Left lung (tissue), 4 donors: ENCODE measurements at regions not wholly inside any gene's neighbourhood (a gene's known extent, or its start where the extent isn't known, plus 50 kb on each side); places are given as distances from the start of the nearest gene placed in this dataset.

ENCODE experiments used
- ATAC-seq: fragments of 200-7000 bp; cut with Tn5 transposase; one replicate; pipeline ENCODE4 v1.9.1; 2020; ENCODE audit warnings: moderate library complexity
- DNase-seq, 4 donors: peaks; one replicate each; pipeline ENCODE4 v3.0.0-alpha.2; 2013 to 2020
- H3K27ac ChIP-seq, 2 donors: fragments of 200-600 bp; sonication (generic) in 1 of 2; one replicate each; pipeline versions ENCODE4 v1.5.0 to v1.8.0; 2020 to 2021
- H3K27me3 ChIP-seq, 2 donors: fragments of 200-600 bp; sonication (generic) in 1 of 2; one replicate each; pipeline versions ENCODE4 v1.5.0 to v1.8.0; 2020 to 2021
- H3K36me3 ChIP-seq, 2 donors: fragments of 200-600 bp; sonication (generic) in 1 of 2; one replicate each; pipeline versions ENCODE4 v1.5.0 to v1.8.0; 2020 to 2021
- H3K4me1 ChIP-seq, 2 donors: fragments of 200-600 bp; one replicate each; pipeline ENCODE4 v1.8.0; 2021
- H3K4me3 ChIP-seq, 2 donors: fragments of 200-600 bp; sonication (generic) in 1 of 2; one replicate each; pipeline versions ENCODE4 v1.5.0 to v1.8.0; 2020 to 2021; ENCODE audit warnings: mild to moderate bottlenecking in 1 of 2
- H3K9me3 ChIP-seq, 2 donors: fragments of 200-600 bp; sonication (generic) in 1 of 2; one replicate each; pipeline versions ENCODE4 v1.5.0 to v1.8.0; 2020 to 2021
- CTCF ChIP-seq, 2 donors: fragments of 200-600 bp; sonication (generic) in 1 of 2; IDR thresholded peaks; one replicate each; pipeline versions ENCODE4 v1.5.0 to v1.8.0; 2021; ENCODE audit warnings: antibody characterized with exemption in 2 of 2
- intact Hi-C, 2 donors: fragments of 100-400 bp; cut with DNase I; formaldehyde crosslinking; loops; one replicate each; pipeline versions ENCODE4 v1.11.2 to v1.14.2; 2022
- donor health status: DM: no; HTN: yes; CAD: no.
- donor health status: DM: no; HTN: no; CAD: no.

- Histone ChIP-seq H3K36me3 (no peaks in the 10 kb centered on the region), H3K27me3 (no peaks in the 10 kb centered on the region), H3K4me3 (no peak overlapping the region), H3K9me3 (no peaks in the 10 kb centered on the region), H3K4me1 (no peaks in the 10 kb centered on the region), H3K27ac (no peak overlapping the region)
- ATAC-seq (no peak), DNase-seq (no peak)
- TF ChIP-seq CTCF (IDR thresholded peaks at IDR 0.05) = no peak
- intact Hi-C loops = no loop called here
Measured at GRCh38 chr20:57890202-57890800, 180.5 kb upstream of the PMEPA1 start.

GRCh38 chr20:57888591-57888990 is 178.8 kb upstream of the PMEPA1 start:
- intact Hi-C loops = no loop called here
- no peak for TF ChIP-seq CTCF (IDR thresholded peaks at IDR 0.05)

GRCh38 chr20:57884956-57885355 is 175.1 kb upstream of the PMEPA1 start:
- Histone ChIP-seq H3K27ac (no peak overlapping the region), H3K9me3 (no peaks in the 10 kb centered on the region), H3K27me3 (no peaks in the 10 kb centered on the region), H3K4me1 (no peaks in the 10 kb centered on the region), H3K36me3 (no peaks in the 10 kb centered on the region), H3K4me3 (no peak overlapping the region)
- DNase-seq (no peak), ATAC-seq (no peak)
- intact Hi-C loops = no loop called here
- TF ChIP-seq CTCF (IDR thresholded peaks at IDR 0.05) = no peak

More at GRCh38 chr20:57888591-57888990, 178.8 kb upstream of the PMEPA1 start:
- Histone ChIP-seq H3K27me3 (no peaks in the 10 kb centered on the region), H3K4me1 (no peaks in the 10 kb centered on the region), H3K27ac (no peak overlapping the region), H3K36me3 (no peaks in the 10 kb centered on the region), H3K9me3 (no peaks in the 10 kb centered on the region), H3K4me3 (no peak overlapping the region)
- no peak for DNase-seq
- no peak for ATAC-seq

GRCh38 chr20:57883761-57884160 is 173.9 kb upstream of the PMEPA1 start:
- intact Hi-C loops = no loop called here

GRCh38 chr20:57883224-57883623 is 173.4 kb upstream of the PMEPA1 start:
- Histone ChIP-seq H3K27ac (no peak overlapping the region), H3K36me3 (no peaks in the 10 kb centered on the region), H3K9me3 (no peaks in the 10 kb centered on the region), H3K4me3 (no peak overlapping the region), H3K27me3 (no peaks in the 10 kb centered on the region), H3K4me1 (no peaks in the 10 kb centered on the region)
- intact Hi-C loops = no loop called here
- ATAC-seq = no peak
- no peak for TF ChIP-seq CTCF (IDR thresholded peaks at IDR 0.05)
- DNase-seq = no peak

More at GRCh38 chr20:57883761-57884160, 173.9 kb upstream of the PMEPA1 start:
- no peak for TF ChIP-seq CTCF (IDR thresholded peaks at IDR 0.05)
- DNase-seq (no peak), ATAC-seq (no peak)
- Histone ChIP-seq H3K9me3 (no peaks in the 10 kb centered on the region), H3K36me3 (no peaks in the 10 kb centered on the region), H3K4me3 (no peak overlapping the region), H3K27me3 (no peaks in the 10 kb centered on the region), H3K27ac (no peak overlapping the region), H3K4me1 (no peaks in the 10 kb centered on the region)
